ENCODE measurements at regions not wholly inside any gene's neighbourhood (a gene's known extent, or its start where the extent isn't known, plus 50 kb on each side); places are given as distances from the start of the nearest gene placed in this dataset.
"Not testable (repeated sequence)": the region's sequence is repeated elsewhere in the genome, so short reads cannot be mapped to it uniquely, and the experiment has no call there.

- FAIRE-seq (no peak), DNase-seq (ENCODE audit: low read depth) (no peak)
- H3K4me3 ChIP-seq (ENCODE audit: low read depth, low read length): no peak overlapping the region
- no peaks in the 10 kb centered on the region for H3K27me3 ChIP-seq (ENCODE audit: control insufficient read depth, insufficient read depth, low read length)
- H3K36me3 ChIP-seq (ENCODE audit: control insufficient read depth, insufficient read depth, low read length): no peaks in the 10 kb centered on the region
- TF ChIP-seq CTCF (IDR thresholded peaks at IDR 0.05; ENCODE audit: insufficient read depth, low read length, severe bottlenecking): no peak
Measured at GRCh38 chr9:22838266-22838665, 391.6 kb downstream of the DMRTA1 start.

GRCh38 chr9:22840641-22841040 lies 394.0 kb downstream of the DMRTA1 start:
- no peak for TF ChIP-seq CTCF (IDR thresholded peaks at IDR 0.05; ENCODE audit: insufficient read depth, low read length, severe bottlenecking)
- no peak overlapping the region for H3K4me3 ChIP-seq (ENCODE audit: low read depth, low read length)
- FAIRE-seq (no peak), DNase-seq (ENCODE audit: low read depth) (no peak)
- H3K27me3 ChIP-seq (ENCODE audit: control insufficient read depth, insufficient read depth, low read length): no peaks in the 10 kb centered on the region
- H3K36me3 ChIP-seq (ENCODE audit: control insufficient read depth, insufficient read depth, low read length): no peaks in the 10 kb centered on the region

- not testable (repeated sequence) for H3K36me3 ChIP-seq (ENCODE audit: control insufficient read depth, insufficient read depth, low read length); H3K27me3 ChIP-seq (ENCODE audit: control insufficient read depth, insufficient read depth, low read length); DNase-seq (ENCODE audit: low read depth); H3K4me3 ChIP-seq (ENCODE audit: low read depth, low read length); FAIRE-seq
Measured at GRCh38 chr9:22845243-22845642, 398.6 kb downstream of the DMRTA1 start.

GRCh38 chr9:22855980-22856379 lies 409.4 kb downstream of the DMRTA1 start:
- Histone ChIP-seq H3K27me3 (ENCODE audit: control insufficient read depth, insufficient read depth, low read length) (no peaks in the 10 kb centered on the region), H3K4me3 (ENCODE audit: low read depth, low read length) (no peak overlapping the region), H3K36me3 (ENCODE audit: control insufficient read depth, insufficient read depth, low read length) (no peaks in the 10 kb centered on the region)
- DNase-seq (ENCODE audit: low read depth) (no peak), FAIRE-seq (no peak)
- no peak for TF ChIP-seq CTCF (IDR thresholded peaks at IDR 0.05; ENCODE audit: insufficient read depth, low read length, severe bottlenecking)

GRCh38 chr9:22857316-22857715 lies 410.7 kb downstream of the DMRTA1 start:
- H3K4me3 ChIP-seq (ENCODE audit: low read depth, low read length): no peak overlapping the region
- no peak for FAIRE-seq
- no peak for DNase-seq (ENCODE audit: low read depth)
- no peaks in the 10 kb centered on the region for H3K36me3 ChIP-seq (ENCODE audit: control insufficient read depth, insufficient read depth, low read length)
- TF ChIP-seq CTCF (IDR thresholded peaks at IDR 0.05; ENCODE audit: insufficient read depth, low read length, severe bottlenecking): no peak
- H3K27me3 ChIP-seq (ENCODE audit: control insufficient read depth, insufficient read depth, low read length): no peaks in the 10 kb centered on the region

GRCh38 chr9:22863106-22863505 lies 416.5 kb downstream of the DMRTA1 start:
- no peak for DNase-seq (ENCODE audit: low read depth)
- TF ChIP-seq CTCF (IDR thresholded peaks at IDR 0.05; ENCODE audit: insufficient read depth, low read length, severe bottlenecking): no peak
- Histone ChIP-seq H3K27me3 (ENCODE audit: control insufficient read depth, insufficient read depth, low read length) (no peaks in the 10 kb centered on the region), H3K36me3 (ENCODE audit: control insufficient read depth, insufficient read depth, low read length) (no peaks in the 10 kb centered on the region), H3K4me3 (ENCODE audit: low read depth, low read length) (no peak overlapping the region)
- no peak for FAIRE-seq
